GM19468 (cell line): ENCODE measurements at regions not wholly inside any gene's neighbourhood (a gene's known extent, or its start where the extent isn't known, plus 50 kb on each side); places are given as distances from the start of the nearest gene placed in this dataset.
"Not testable (repeated sequence)": the region's sequence is repeated elsewhere in the genome, so short reads cannot be mapped to it uniquely, and the experiment has no call there.

ENCODE experiments used
- ATAC-seq: cut with Tn5 transposase; IDR thresholded peaks from one replicate; pipeline ENCODE4 v1.9.1; 2021; ENCODE audit warnings: mild to moderate bottlenecking, moderate library complexity, moderate number of reproducible peaks; ENCODE audit not compliant: unreplicated experiment; ENCODE audit errors: extremely low read depth

- ATAC-seq = no peak
Observed at GRCh38 chr5:17816944-17817343, 182.7 kb downstream of the TAF11L14 start.

- ATAC-seq = no peak
Observed at GRCh38 chr5:17817990-17818389, 183.7 kb downstream of the TAF11L14 start.

GRCh38 chr5:17819783-17820182 lies 185.5 kb downstream of the TAF11L14 start:
- ATAC-seq = no peak

GRCh38 chr5:17828681-17829080 lies 194.4 kb downstream of the TAF11L14 start:
- no peak for ATAC-seq

GRCh38 chr5:17829456-17829855 lies 195.2 kb downstream of the TAF11L14 start:
- ATAC-seq = no peak

- no peak for ATAC-seq
Observed at GRCh38 chr5:17831279-17831678, 197.0 kb downstream of the TAF11L14 start.

- ATAC-seq = no peak
Observed at GRCh38 chr5:17832949-17833745, 198.9 kb downstream of the TAF11L14 start.

- no peak for ATAC-seq
Observed at GRCh38 chr5:17837757-17838156, 203.5 kb downstream of the TAF11L14 start.

GRCh38 chr5:17838469-17838868 lies 204.2 kb downstream of the TAF11L14 start:
- ATAC-seq = no peak

GRCh38 chr5:17839848-17840247 lies 205.6 kb downstream of the TAF11L14 start:
- ATAC-seq = no peak

GRCh38 chr5:17846496-17846895 lies 212.2 kb downstream of the TAF11L14 start:
- ATAC-seq = no peak

- no peak for ATAC-seq
Observed at GRCh38 chr5:17847286-17847685, 213.0 kb downstream of the TAF11L14 start.

- no peak for ATAC-seq
Observed at GRCh38 chr5:17852111-17852510, 217.9 kb downstream of the TAF11L14 start.

- no peak for ATAC-seq
Observed at GRCh38 chr5:17852740-17853139, 218.5 kb downstream of the TAF11L14 start.

GRCh38 chr5:17854901-17855300 lies 220.6 kb downstream of the TAF11L14 start:
- ATAC-seq = no peak

- no peak for ATAC-seq
Observed at GRCh38 chr5:17860660-17861315, 226.5 kb downstream of the TAF11L14 start.

GRCh38 chr5:17864903-17865302 lies 230.6 kb downstream of the TAF11L14 start:
- not testable (repeated sequence) for ATAC-seq

- not testable (repeated sequence) for ATAC-seq
Observed at GRCh38 chr5:17865966-17866365, 231.7 kb downstream of the TAF11L14 start.

GRCh38 chr5:17872204-17872603 lies 237.9 kb downstream of the TAF11L14 start:
- ATAC-seq = no peak

GRCh38 chr5:17878541-17878940 lies 244.3 kb downstream of the TAF11L14 start:
- ATAC-seq = no peak

- ATAC-seq = no peak
Observed at GRCh38 chr5:17879276-17879675, 245.0 kb downstream of the TAF11L14 start.

GRCh38 chr5:17880869-17881268 lies 246.6 kb downstream of the TAF11L14 start:
- no peak for ATAC-seq
